ENCODE measurements at regions not wholly inside any gene's neighbourhood (a gene's known extent, or its start where the extent isn't known, plus 50 kb on each side); places are given as distances from the start of the nearest gene placed in this dataset.

DNA sequence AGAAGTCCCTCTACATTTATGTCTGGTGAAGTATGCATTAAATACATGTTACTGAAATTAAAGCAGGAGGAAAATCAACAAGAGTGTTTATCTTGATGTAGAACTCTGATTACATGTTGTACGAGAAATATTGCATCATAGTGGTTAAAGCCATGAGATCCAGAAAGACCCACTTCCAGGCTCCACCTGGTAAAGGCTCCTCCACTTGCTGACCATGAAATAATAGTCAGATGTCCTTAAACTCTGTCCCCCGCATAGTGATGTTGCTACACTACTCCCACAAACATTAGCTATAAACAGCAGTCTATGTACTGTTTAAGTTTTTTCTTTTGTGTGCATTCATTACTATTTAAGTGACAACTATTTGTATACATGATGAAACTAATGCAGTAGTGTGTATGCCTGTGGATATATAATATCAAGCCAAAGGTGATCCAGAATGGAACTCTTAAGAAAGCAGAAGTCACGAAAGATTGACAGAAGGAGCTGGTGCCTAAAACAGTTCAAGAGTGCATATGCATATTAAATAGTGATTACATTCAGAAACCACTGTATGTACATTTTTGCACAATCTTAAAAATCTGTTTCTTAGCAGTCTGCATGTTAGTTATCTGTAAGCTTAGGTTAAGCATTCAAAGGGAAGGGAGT lies 264.4 kb upstream of the KCNMB2 start:
- TF ChIP-seq, protein P1, sequence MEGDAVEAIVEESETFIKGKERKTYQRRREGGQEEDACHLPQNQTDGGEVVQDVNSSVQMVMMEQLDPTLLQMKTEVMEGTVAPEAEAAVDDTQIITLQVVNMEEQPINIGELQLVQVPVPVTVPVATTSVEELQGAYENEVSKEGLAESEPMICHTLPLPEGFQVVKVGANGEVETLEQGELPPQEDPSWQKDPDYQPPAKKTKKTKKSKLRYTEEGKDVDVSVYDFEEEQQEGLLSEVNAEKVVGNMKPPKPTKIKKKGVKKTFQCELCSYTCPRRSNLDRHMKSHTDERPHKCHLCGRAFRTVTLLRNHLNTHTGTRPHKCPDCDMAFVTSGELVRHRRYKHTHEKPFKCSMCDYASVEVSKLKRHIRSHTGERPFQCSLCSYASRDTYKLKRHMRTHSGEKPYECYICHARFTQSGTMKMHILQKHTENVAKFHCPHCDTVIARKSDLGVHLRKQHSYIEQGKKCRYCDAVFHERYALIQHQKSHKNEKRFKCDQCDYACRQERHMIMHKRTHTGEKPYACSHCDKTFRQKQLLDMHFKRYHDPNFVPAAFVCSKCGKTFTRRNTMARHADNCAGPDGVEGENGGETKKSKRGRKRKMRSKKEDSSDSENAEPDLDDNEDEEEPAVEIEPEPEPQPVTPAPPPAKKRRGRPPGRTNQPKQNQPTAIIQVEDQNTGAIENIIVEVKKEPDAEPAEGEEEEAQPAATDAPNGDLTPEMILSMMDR (IDR thresholded peaks at IDR 0.05; ENCODE audit: extremely low read depth, insufficient read depth, missing control alignments), result no peak
- DNase-seq (ENCODE audit: low spot score), result no peak
- in situ Hi-C loops (cut with MboI; ENCODE audit: low pct_unique_long_range_greater_than_20kb, low sequenced_read_pairs, unreplicated experiment), result no loop called here

DNA sequence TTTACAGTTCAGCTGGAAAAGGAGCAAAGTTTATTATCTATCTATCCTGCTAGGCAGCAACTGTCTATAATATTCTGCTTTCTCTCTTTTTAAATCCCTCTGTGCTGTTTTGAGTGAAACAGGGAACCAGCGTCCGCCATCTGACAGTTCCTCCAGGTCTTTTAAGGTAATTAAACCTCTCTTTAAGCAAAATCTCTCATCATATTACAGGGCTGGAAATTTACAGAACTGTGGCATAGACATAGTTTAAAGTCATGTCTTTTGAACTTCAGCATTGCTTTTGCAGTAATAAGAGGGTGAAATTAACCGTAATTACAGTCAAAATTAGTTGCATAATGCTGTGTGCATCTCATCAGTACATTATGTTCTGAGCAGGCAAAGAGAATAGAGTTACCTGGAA lies 263.4 kb upstream of the KCNMB2 start:
- in situ Hi-C loops (cut with MboI; ENCODE audit: low pct_unique_long_range_greater_than_20kb, low sequenced_read_pairs, unreplicated experiment), result no loop called here
- DNase-seq (ENCODE audit: low spot score), result no peak
- TF ChIP-seq, protein P1 (IDR thresholded peaks at IDR 0.05; ENCODE audit: extremely low read depth, insufficient read depth, missing control alignments), result no peak

DNA sequence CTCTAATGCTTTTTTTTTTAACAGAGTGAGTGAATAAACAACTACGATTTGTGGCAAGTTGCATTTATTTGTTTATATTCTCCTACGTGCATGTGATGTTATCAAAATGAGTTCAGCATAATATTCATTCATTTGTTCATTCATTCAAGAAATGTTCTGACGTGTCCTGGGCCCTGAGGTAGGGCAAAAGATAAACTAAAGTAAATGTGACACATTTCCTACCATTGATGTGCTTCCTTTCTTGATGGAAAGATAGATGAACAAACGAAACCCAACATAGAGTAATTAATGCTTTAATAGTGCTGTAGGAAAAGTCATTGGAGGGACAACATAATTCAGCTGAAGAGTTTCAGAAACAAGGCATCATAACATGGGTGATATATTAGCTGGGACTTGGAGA lies 261.5 kb upstream of the KCNMB2 start:
- TF ChIP-seq, protein P1 (IDR thresholded peaks at IDR 0.05; ENCODE audit: extremely low read depth, insufficient read depth, missing control alignments), result no peak
- in situ Hi-C loops (cut with MboI; ENCODE audit: low pct_unique_long_range_greater_than_20kb, low sequenced_read_pairs, unreplicated experiment), result no loop called here
- no peak for DNase-seq (ENCODE audit: low spot score)

DNA sequence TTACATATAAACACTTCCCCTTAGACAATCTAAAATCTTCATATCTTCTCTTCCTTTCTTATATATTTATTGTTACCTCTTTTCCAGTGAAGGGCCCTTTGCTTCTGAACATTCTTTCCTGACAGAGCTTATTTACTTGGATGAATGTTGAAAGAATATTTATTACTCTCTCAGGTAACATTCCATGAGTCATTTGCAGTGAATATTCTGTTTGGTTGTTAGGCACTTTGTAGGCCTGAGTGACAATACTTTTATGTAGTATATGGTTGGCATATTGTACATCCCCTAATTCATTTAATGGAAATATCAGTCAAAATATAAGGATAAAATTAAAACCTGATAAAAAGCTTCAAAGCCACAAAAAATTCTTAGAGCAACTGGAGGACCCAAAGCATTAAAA lies 260.9 kb upstream of the KCNMB2 start:
- TF ChIP-seq, protein P1 (IDR thresholded peaks at IDR 0.05; ENCODE audit: extremely low read depth, insufficient read depth, missing control alignments), result no peak
- in situ Hi-C loops (cut with MboI; ENCODE audit: low pct_unique_long_range_greater_than_20kb, low sequenced_read_pairs, unreplicated experiment), result no loop called here

DNA sequence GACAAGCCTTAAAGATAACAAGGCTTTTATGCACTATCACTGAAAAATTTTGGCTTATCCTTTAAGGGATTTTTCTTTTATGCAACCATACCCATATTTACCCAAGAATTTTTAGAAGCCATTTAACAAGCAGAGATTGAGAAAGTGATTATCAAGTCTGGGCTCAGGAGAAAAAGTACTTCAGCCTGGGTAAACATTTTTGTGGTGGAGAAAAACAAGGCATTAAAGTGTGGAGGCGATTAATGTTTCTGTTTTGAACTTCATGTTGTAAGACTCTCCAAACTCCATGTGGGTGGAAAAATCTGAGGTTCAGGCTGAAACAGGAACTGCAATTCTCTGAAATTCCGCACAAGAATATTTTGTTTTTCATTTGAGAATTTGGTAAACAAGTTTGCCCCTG lies 260.4 kb upstream of the KCNMB2 start:
- DNase-seq (ENCODE audit: low spot score), result no peak
- in situ Hi-C loops (cut with MboI; ENCODE audit: low pct_unique_long_range_greater_than_20kb, low sequenced_read_pairs, unreplicated experiment), result no loop called here
- TF ChIP-seq, protein P1 (IDR thresholded peaks at IDR 0.05; ENCODE audit: extremely low read depth, insufficient read depth, missing control alignments), result no peak

More for the DNA sequence above, 260.9 kb upstream of the KCNMB2 start:
- DNase-seq (ENCODE audit: low spot score), result no peak

DNA sequence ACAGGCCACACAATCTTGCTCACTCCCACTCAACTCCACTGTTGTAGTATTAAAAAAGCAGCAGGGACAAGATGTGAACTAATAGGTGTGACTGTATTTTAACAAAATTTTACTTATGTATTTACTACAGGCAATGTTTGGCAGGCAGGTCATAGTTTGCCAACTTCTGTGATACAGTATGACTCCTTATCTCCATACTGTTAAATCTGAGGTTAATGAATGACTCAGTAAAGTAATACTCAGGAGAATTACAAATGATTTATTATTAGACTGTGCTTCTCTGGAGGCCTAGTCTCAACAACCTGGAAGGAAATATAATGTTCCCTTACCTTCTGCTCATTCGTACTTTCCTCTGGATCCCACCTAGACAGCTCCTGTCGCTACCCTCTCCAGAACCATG lies 258.6 kb upstream of the KCNMB2 start:
- TF ChIP-seq, protein P1 (IDR thresholded peaks at IDR 0.05; ENCODE audit: extremely low read depth, insufficient read depth, missing control alignments), result no peak
- no peak for DNase-seq (ENCODE audit: low spot score)
- in situ Hi-C loops (cut with MboI; ENCODE audit: low pct_unique_long_range_greater_than_20kb, low sequenced_read_pairs, unreplicated experiment), result no loop called here
